ENCODE measurements at regions not wholly inside any gene's neighbourhood (a gene's known extent, or its start where the extent isn't known, plus 50 kb on each side); places are given as distances from the start of the nearest gene placed in this dataset.
"Not testable (repeated sequence)": the region's sequence is repeated elsewhere in the genome, so short reads cannot be mapped to it uniquely, and the experiment has no call there.

- Histone ChIP-seq H3K4me2 (ENCODE audit: unreplicated experiment) (no peak overlapping the region), H3K9me3 (ENCODE audit: low read depth) (no peaks in the 10 kb centered on the region), H2AFZ (no peak overlapping the region), H3K27me3 (replicated peaks; ENCODE audit: insufficient read depth) (peaks cover 2% of the 10 kb centered on the region; the same call in 1 of the 2 replicates), H3F3A (ENCODE audit: insufficient read depth) (no peaks in the 10 kb centered on the region), H3K27ac (no peak overlapping the region), H3K4me3 (no peak overlapping the region), H3K79me2 (ENCODE audit: insufficient read depth) (no peaks in the 10 kb centered on the region), H3K4me1 (ENCODE audit: insufficient read depth) (no peaks in the 10 kb centered on the region), H3K9me2 (ENCODE audit: insufficient read depth) (no peaks in the 10 kb centered on the region), H3K36me3 (ENCODE audit: low read depth) (no peaks in the 10 kb centered on the region), H3K9ac (no peak overlapping the region), H4K20me1 (ENCODE audit: insufficient read depth) (no peaks in the 10 kb centered on the region)
- WGBS, 2 experiments (ENCODE audit: low coverage in 1 of 2, low lambda C conversion rate in 2 of 2, missing lambda C conversion rate in 2 of 2), result 66 to 79% methylated on average over 6 of the region's 6 CpGs
- TF ChIP-seq EZH2phosphoT487 (IDR thresholded peaks at IDR 0.05; ENCODE audit: insufficient read depth, low read depth), result no peak
- TF ChIP-seq EZH2 (IDR thresholded peaks at IDR 0.05; ENCODE audit: insufficient read depth, poor library complexity, severe bottlenecking), result no peak
- no peak for DNase-seq
- in situ Hi-C loops (cut with MboI), result no loop called here
Observed at GRCh38 chr1:47661040-47661439, 223.2 kb downstream of the FOXD2 start.

GRCh38 chr1:47662068-47662467 lies 224.2 kb downstream of the FOXD2 start:
- Histone ChIP-seq H3K27ac (no peak overlapping the region), H3K9me3 (ENCODE audit: low read depth) (no peaks in the 10 kb centered on the region), H3K36me3 (ENCODE audit: low read depth) (no peaks in the 10 kb centered on the region), H3K79me2 (ENCODE audit: insufficient read depth) (no peaks in the 10 kb centered on the region), H3F3A (ENCODE audit: insufficient read depth) (no peaks in the 10 kb centered on the region), H3K9me2 (ENCODE audit: insufficient read depth) (no peaks in the 10 kb centered on the region), H3K4me1 (ENCODE audit: insufficient read depth) (no peaks in the 10 kb centered on the region), H3K9ac (no peak overlapping the region), H3K27me3 (replicated peaks; ENCODE audit: insufficient read depth) (no peaks in the 10 kb centered on the region; the same call in 1 of the 2 replicates), H3K4me2 (ENCODE audit: unreplicated experiment) (no peak overlapping the region), H4K20me1 (ENCODE audit: insufficient read depth) (no peaks in the 10 kb centered on the region), H2AFZ (no peak overlapping the region), H3K4me3 (no peak overlapping the region)
- 57 to 60% methylated on average over 3 of the region's 3 CpGs for WGBS, 2 experiments (ENCODE audit: low coverage in 1 of 2, low lambda C conversion rate in 2 of 2, missing lambda C conversion rate in 2 of 2)
- DNase-seq, result no peak
- in situ Hi-C loops (cut with MboI), result no loop called here
- TF ChIP-seq EZH2 (IDR thresholded peaks at IDR 0.05; ENCODE audit: insufficient read depth, poor library complexity, severe bottlenecking) (no peak), EZH2phosphoT487 (IDR thresholded peaks at IDR 0.05; ENCODE audit: insufficient read depth, low read depth) (no peak)

GRCh38 chr1:47663286-47663685 lies 225.4 kb downstream of the FOXD2 start:
- no peaks in the 10 kb centered on the region; the same call in 1 of the 2 replicates for H3K27me3 ChIP-seq (replicated peaks; ENCODE audit: insufficient read depth)

GRCh38 chr1:47664356-47664755 lies 226.5 kb downstream of the FOXD2 start:
- no peaks in the 10 kb centered on the region for H3K9me3 ChIP-seq (ENCODE audit: low read depth)
- no peak for DNase-seq
- H3K4me2 ChIP-seq (ENCODE audit: unreplicated experiment), result no peak overlapping the region
- in situ Hi-C loops (cut with MboI), result no loop called here
- H4K20me1 ChIP-seq (ENCODE audit: insufficient read depth), result no peaks in the 10 kb centered on the region
- no peaks in the 10 kb centered on the region for H3K79me2 ChIP-seq (ENCODE audit: insufficient read depth)
- H3F3A ChIP-seq (ENCODE audit: insufficient read depth), result no peaks in the 10 kb centered on the region
- no peaks in the 10 kb centered on the region; the same call in 1 of the 2 replicates for H3K27me3 ChIP-seq (replicated peaks; ENCODE audit: insufficient read depth)
- no peaks in the 10 kb centered on the region for H3K4me1 ChIP-seq (ENCODE audit: insufficient read depth)
- H3K27ac ChIP-seq, result no peak overlapping the region
- no peaks in the 10 kb centered on the region for H3K9me2 ChIP-seq (ENCODE audit: insufficient read depth)
- H3K9ac ChIP-seq, result no peak overlapping the region
- H3K4me3 ChIP-seq, result no peak overlapping the region
- 31 to 50% methylated on average over 4 of the region's 4 CpGs for whole genome bisulfite sequencing, 2 experiments (ENCODE audit: low coverage in 1 of 2, low lambda C conversion rate in 2 of 2, missing lambda C conversion rate in 2 of 2)
- TF ChIP-seq EZH2 (IDR thresholded peaks at IDR 0.05; ENCODE audit: insufficient read depth, poor library complexity, severe bottlenecking) (no peak), EZH2phosphoT487 (IDR thresholded peaks at IDR 0.05; ENCODE audit: insufficient read depth, low read depth) (no peak)
- H3K36me3 ChIP-seq (ENCODE audit: low read depth), result no peaks in the 10 kb centered on the region
- no peak overlapping the region for H2AFZ ChIP-seq

More at GRCh38 chr1:47663286-47663685, 225.4 kb downstream of the FOXD2 start:
- H3K9ac ChIP-seq, result no peak overlapping the region
- no peak overlapping the region for H3K27ac ChIP-seq
- no peak for TF ChIP-seq EZH2 (IDR thresholded peaks at IDR 0.05; ENCODE audit: insufficient read depth, poor library complexity, severe bottlenecking)
- TF ChIP-seq EZH2phosphoT487 (IDR thresholded peaks at IDR 0.05; ENCODE audit: insufficient read depth, low read depth), result no peak
- H3K36me3 ChIP-seq (ENCODE audit: low read depth), result no peaks in the 10 kb centered on the region
- H3K4me2 ChIP-seq (ENCODE audit: unreplicated experiment), result no peak overlapping the region
- H3F3A ChIP-seq (ENCODE audit: insufficient read depth), result no peaks in the 10 kb centered on the region
- H4K20me1 ChIP-seq (ENCODE audit: insufficient read depth), result no peaks in the 10 kb centered on the region
- in situ Hi-C loops (cut with MboI), result no loop called here
- H3K4me1 ChIP-seq (ENCODE audit: insufficient read depth), result no peaks in the 10 kb centered on the region
- no peak overlapping the region for H2AFZ ChIP-seq
- no peak overlapping the region for H3K4me3 ChIP-seq
- no peaks in the 10 kb centered on the region for H3K9me2 ChIP-seq (ENCODE audit: insufficient read depth)
- WGBS, 2 experiments (ENCODE audit: low coverage in 1 of 2, low lambda C conversion rate in 2 of 2, missing lambda C conversion rate in 2 of 2), result 41 to 46% methylated on average over 6 of the region's 6 CpGs
- no peaks in the 10 kb centered on the region for H3K79me2 ChIP-seq (ENCODE audit: insufficient read depth)
- DNase-seq, result no peak
- H3K9me3 ChIP-seq (ENCODE audit: low read depth), result no peaks in the 10 kb centered on the region

- DNase-seq; H3K9me2 ChIP-seq (ENCODE audit: insufficient read depth); H3F3A ChIP-seq (ENCODE audit: insufficient read depth); H3K4me1 ChIP-seq (ENCODE audit: insufficient read depth); H3K27ac ChIP-seq; H3K9ac ChIP-seq; H4K20me1 ChIP-seq (ENCODE audit: insufficient read depth); H3K36me3 ChIP-seq (ENCODE audit: low read depth); H3K9me3 ChIP-seq (ENCODE audit: low read depth); H2AFZ ChIP-seq; H3K79me2 ChIP-seq (ENCODE audit: insufficient read depth); H3K27me3 ChIP-seq (replicated peaks; ENCODE audit: insufficient read depth); H3K4me3 ChIP-seq; in situ Hi-C loops (cut with MboI); H3K4me2 ChIP-seq (ENCODE audit: unreplicated experiment): not testable (repeated sequence)
- 62 to 67% methylated on average over 8 of the region's 8 CpGs for WGBS, 2 experiments (ENCODE audit: low coverage in 1 of 2, low lambda C conversion rate in 2 of 2, missing lambda C conversion rate in 2 of 2)
Observed at GRCh38 chr1:47664896-47665295, 227.1 kb downstream of the FOXD2 start.
